Endodermal cell (in vitro differentiated cells): ENCODE measurements at regions not wholly inside any gene's neighbourhood (a gene's known extent, or its start where the extent isn't known, plus 50 kb on each side); places are given as distances from the start of the nearest gene placed in this dataset.

Experiments
- DNase-seq: peaks from one replicate; pipeline ENCODE4 v3.0.0-alpha.2; 2017
- H3K27ac ChIP-seq: 2 replicates; pipeline ENCODE4 v1.5.1; 2013; ENCODE audit warnings: mild to moderate bottlenecking, low read depth, low read length, moderate library complexity
- H3K27me3 ChIP-seq: 2 replicates; pipeline ENCODE4 v1.6.1; 2013; ENCODE audit warnings: mild to moderate bottlenecking, low read length, moderate library complexity; ENCODE audit not compliant: insufficient read depth, control insufficient read depth, poor library complexity, severe bottlenecking
- H3K36me3 ChIP-seq: 2 replicates; pipeline ENCODE4 v1.7.0; 2013; ENCODE audit warnings: mild to moderate bottlenecking, low read length, moderate library complexity; ENCODE audit not compliant: control insufficient read depth, insufficient read depth
- H3K4me1 ChIP-seq: one replicate; pipeline ENCODE4 v1.7.0; 2013; ENCODE audit warnings: low read length; ENCODE audit not compliant: control insufficient read depth, insufficient read depth
- H3K4me3 ChIP-seq: 2 replicates; pipeline ENCODE4 v1.5.1; 2013; ENCODE audit warnings: mild to moderate bottlenecking, low read length, moderate library complexity
- H3K9ac ChIP-seq: 2 replicates; pipeline ENCODE4 v1.6.1; 2013; ENCODE audit warnings: mild to moderate bottlenecking, low read length, moderate library complexity; ENCODE audit not compliant: poor library complexity, severe bottlenecking; ENCODE audit errors: extremely low read depth
- H3K9me3 ChIP-seq: 2 replicates; pipeline ENCODE4 v1.6.1; 2013; ENCODE audit warnings: mild to moderate bottlenecking, low read length, moderate library complexity; ENCODE audit not compliant: control insufficient read depth
- H3K27ac Mint-ChIP-seq: 2 replicates; pipeline ENCODE4 v1.8.0; 2020; ENCODE audit warnings: mixed read lengths
- H3K27me3 Mint-ChIP-seq: 2 replicates; pipeline ENCODE4 v1.8.0; 2021; ENCODE audit warnings: mild to moderate bottlenecking, mixed read lengths; ENCODE audit not compliant: insufficient read depth
- H3K36me3 Mint-ChIP-seq: 2 replicates; pipeline ENCODE4 v1.8.0; 2020; ENCODE audit warnings: low read depth, mixed read lengths
- H3K4me1 Mint-ChIP-seq: 2 replicates; pipeline ENCODE4 v1.8.0; 2020; ENCODE audit warnings: mixed read lengths
- H3K4me3 Mint-ChIP-seq: 2 replicates; pipeline ENCODE4 v1.8.0; 2020; ENCODE audit warnings: mild to moderate bottlenecking, moderate library complexity, mixed read lengths
- H3K9me3 Mint-ChIP-seq: 2 replicates; pipeline ENCODE4 v1.8.0; 2020; ENCODE audit warnings: mild to moderate bottlenecking, mixed read lengths
- WGBS, 2 experiments: methylation state at CpG; one replicate each; pipeline versions ENCODE4 v1.1.5 to v1.1.7; 2013; ENCODE audit warnings: missing lambda C conversion rate in 2 of 2, mixed read lengths in 1 of 2; ENCODE audit not compliant: insufficient coverage in 1 of 2, insufficient read length in 1 of 2; 5-methylcytosine and 5-hydroxymethylcytosine counted together
- TF ChIP-seq, protein P1 (sequence below): fragments of 200-600 bp; sonication (generic); conservative IDR thresholded peaks from 2 replicates; pipeline ENCODE4 v1.5.0; 2021; ENCODE audit warnings: antibody characterized with exemption, mild to moderate bottlenecking

DNA sequence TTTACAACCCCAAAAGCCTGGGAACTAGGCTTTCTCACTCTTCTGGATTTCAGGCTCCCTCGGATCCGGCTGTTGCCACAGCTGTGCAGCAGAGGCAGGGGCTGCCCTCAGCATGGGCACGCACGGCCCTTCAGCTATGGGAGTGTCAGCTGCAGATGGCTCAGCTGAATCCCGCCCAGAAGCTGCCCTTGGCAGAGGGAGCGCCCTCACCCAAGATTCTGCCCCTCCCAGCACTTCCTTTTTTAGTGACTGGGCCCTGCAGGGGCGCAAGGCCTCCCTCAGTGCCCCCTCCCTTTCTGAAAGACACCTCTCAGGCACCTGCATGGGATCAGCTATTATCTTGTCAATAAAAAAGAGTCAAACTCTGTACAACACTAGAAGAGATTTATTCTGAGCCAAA lies 67.9 kb upstream of the THBS2 start:
- no peak overlapping the region for H3K4me3 Mint-ChIP-seq
- DNase-seq = no peak
- TF ChIP-seq, protein P1, sequence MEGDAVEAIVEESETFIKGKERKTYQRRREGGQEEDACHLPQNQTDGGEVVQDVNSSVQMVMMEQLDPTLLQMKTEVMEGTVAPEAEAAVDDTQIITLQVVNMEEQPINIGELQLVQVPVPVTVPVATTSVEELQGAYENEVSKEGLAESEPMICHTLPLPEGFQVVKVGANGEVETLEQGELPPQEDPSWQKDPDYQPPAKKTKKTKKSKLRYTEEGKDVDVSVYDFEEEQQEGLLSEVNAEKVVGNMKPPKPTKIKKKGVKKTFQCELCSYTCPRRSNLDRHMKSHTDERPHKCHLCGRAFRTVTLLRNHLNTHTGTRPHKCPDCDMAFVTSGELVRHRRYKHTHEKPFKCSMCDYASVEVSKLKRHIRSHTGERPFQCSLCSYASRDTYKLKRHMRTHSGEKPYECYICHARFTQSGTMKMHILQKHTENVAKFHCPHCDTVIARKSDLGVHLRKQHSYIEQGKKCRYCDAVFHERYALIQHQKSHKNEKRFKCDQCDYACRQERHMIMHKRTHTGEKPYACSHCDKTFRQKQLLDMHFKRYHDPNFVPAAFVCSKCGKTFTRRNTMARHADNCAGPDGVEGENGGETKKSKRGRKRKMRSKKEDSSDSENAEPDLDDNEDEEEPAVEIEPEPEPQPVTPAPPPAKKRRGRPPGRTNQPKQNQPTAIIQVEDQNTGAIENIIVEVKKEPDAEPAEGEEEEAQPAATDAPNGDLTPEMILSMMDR = no peak
- no peak overlapping the region for H3K4me3 ChIP-seq
- no peaks in the 10 kb centered on the region for H3K27me3 Mint-ChIP-seq
- H3K27me3 ChIP-seq = no peaks in the 10 kb centered on the region
- no peaks in the 10 kb centered on the region for H3K36me3 Mint-ChIP-seq
- no peaks in the 10 kb centered on the region for H3K4me1 ChIP-seq
- H3K36me3 ChIP-seq = no peaks in the 10 kb centered on the region
- no peak overlapping the region for H3K27ac Mint-ChIP-seq
- H3K27ac ChIP-seq = no peak overlapping the region
- 85 to 89% methylated on average over 6 to 7 of the region's 7 CpGs for WGBS, 2 experiments
- H3K4me1 Mint-ChIP-seq = peaks cover 16% of the 10 kb centered on the region
- peaks cover 2% of the 10 kb centered on the region for H3K9me3 Mint-ChIP-seq
- H3K9me3 ChIP-seq = no peaks in the 10 kb centered on the region
- H3K9ac ChIP-seq = no peak overlapping the region

DNA sequence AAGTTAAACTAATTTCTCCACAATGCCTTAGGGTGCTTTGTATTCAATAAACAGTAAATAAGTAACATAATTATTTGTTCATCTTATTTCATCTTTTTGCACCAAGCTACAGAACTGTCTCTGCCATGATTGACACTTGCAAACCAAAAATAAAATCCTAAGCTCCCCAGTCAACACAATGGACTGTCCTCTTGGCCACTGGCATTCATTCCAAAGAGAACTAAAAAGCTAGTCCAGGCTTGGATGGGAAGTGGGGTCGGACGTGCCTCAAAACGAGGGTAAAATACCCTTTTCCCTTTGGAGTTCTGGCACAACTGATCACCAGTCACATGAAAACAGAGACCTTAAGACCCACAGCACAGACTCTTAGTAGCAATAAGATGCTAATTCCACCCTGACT lies 66.4 kb upstream of the THBS2 start:
- Mint-ChIP-seq H3K9me3 (peaks cover 2% of the 10 kb centered on the region), H3K4me1 (peaks cover 13% of the 10 kb centered on the region), H3K4me3 (no peak overlapping the region), H3K27me3 (no peaks in the 10 kb centered on the region), H3K36me3 (no peaks in the 10 kb centered on the region), H3K27ac (no peak overlapping the region)
- Histone ChIP-seq H3K36me3 (no peaks in the 10 kb centered on the region), H3K4me3 (no peak overlapping the region), H3K4me1 (no peaks in the 10 kb centered on the region), H3K27me3 (no peaks in the 10 kb centered on the region), H3K9me3 (no peaks in the 10 kb centered on the region), H3K27ac (no peak overlapping the region), H3K9ac (no peak overlapping the region)
- DNase-seq = no peak
- TF ChIP-seq, protein P1 = no peak
- 80 to 81% methylated on average over 1 to 3 of the region's 3 CpGs for WGBS, 2 experiments

DNA sequence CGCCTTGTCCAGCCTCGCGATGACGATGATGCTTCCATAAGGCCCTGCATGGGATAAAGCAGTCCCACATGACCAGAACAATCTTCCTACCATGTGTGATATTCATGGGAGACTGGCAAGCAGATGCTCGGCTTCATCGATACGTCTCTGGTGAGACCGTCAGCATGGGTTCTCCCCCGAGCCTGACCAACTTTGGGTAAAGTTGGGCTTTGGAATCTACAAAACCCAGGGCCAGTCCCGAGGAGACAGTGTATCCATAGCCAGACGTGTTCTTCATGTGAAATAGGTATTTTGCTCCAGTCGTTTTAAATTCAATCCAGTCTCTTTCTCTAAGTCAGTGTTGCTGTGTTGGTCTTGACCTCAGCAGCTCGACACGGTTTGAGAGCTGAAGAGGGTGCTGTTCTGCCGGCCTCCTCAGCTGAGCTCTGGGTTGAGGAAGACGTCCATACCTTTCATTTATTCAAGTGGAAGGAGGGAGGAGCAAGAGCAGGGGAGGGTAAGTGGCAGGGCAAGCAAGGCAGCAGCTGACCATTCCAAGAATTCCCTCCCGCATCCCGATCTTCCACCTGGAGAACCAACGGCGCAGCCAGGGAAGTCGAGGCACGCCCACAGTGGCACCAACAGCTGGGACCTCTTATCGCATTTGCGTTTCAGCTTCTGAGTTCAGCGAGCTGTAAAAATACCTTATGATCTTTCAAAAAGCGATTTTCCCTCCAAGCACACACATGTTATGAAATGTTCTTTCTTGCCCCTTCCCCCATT lies 64.0 kb upstream of the THBS2 start:
- DNase-seq = no peak
- H3K9me3 ChIP-seq = no peaks in the 10 kb centered on the region
- TF ChIP-seq, protein P1 = no peak
- no peaks in the 10 kb centered on the region for H3K27me3 ChIP-seq
- no peak overlapping the region for H3K27ac Mint-ChIP-seq
- H3K4me1 ChIP-seq = no peaks in the 10 kb centered on the region
- no peak overlapping the region for H3K27ac ChIP-seq
- H3K4me1 Mint-ChIP-seq = peaks cover 13% of the 10 kb centered on the region
- no peaks in the 10 kb centered on the region for H3K27me3 Mint-ChIP-seq
- no peak overlapping the region for H3K4me3 ChIP-seq
- H3K4me3 Mint-ChIP-seq = no peak overlapping the region
- no peaks in the 10 kb centered on the region for H3K36me3 ChIP-seq
- H3K36me3 Mint-ChIP-seq = no peaks in the 10 kb centered on the region
- WGBS, 2 experiments = 91 to 95% methylated on average over 18 to 26 of the region's 26 CpGs
- H3K9me3 Mint-ChIP-seq = peaks cover 2% of the 10 kb centered on the region
- no peak overlapping the region for H3K9ac ChIP-seq
